GM12892 (cell line): ENCODE measurements at regions not wholly inside any gene's neighbourhood (a gene's known extent, or its start where the extent isn't known, plus 50 kb on each side); places are given as distances from the start of the nearest gene placed in this dataset.

Experiments
- POLR2A ChIP-seq: IDR thresholded peaks from 2 replicates; pipeline ENCODE4 v1.6.1; 2011; ENCODE audit warnings: low read depth, low read length, control low read depth
- POLR2AphosphoS5 ChIP-seq: IDR thresholded peaks from 2 replicates; pipeline ENCODE4 v1.6.1; 2011; ENCODE audit warnings: low read depth, low read length, control low read depth
- TAF1 ChIP-seq: IDR thresholded peaks from 2 replicates; pipeline ENCODE4 v1.6.1; 2011; ENCODE audit warnings: low read depth, mild to moderate bottlenecking, control low read depth, low read length, borderline replicate concordance

DNA sequence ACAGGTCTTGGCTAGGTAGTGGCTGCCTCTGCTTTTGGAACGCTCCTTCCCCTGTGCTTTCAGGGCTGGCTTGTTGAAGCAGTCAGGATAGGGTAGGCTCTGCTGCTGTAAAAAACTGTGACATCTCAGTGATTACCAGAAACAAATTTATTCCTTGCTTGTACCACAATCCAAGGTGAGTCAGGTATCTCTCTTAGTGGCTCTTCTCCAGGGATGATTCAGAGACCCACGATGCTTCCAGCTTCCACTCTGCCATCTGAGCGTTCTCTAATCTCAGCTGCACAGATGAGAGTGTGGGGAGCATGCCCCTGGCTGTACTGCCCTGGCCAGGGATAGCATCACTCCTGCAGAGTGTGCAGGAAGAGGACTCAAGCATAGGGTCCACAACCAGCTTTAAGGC is 174.9 kb downstream of the VAPA start:
- no peak for TF ChIP-seq TAF1
- TF ChIP-seq POLR2AphosphoS5: no peak
- TF ChIP-seq POLR2A: no peak
